T-helper 22 cell (primary cell): ENCODE measurements at regions not wholly inside any gene's neighbourhood (a gene's known extent, or its start where the extent isn't known, plus 50 kb on each side); places are given as distances from the start of the nearest gene placed in this dataset.
"Not testable (repeated sequence)": the region's sequence is repeated elsewhere in the genome, so short reads cannot be mapped to it uniquely, and the experiment has no call there.

ENCODE experiments used
- DNase-seq: peaks from one replicate; pipeline ENCODE4 v3.0.0-alpha.2; 2020; ENCODE audit warnings: low read depth

- no peak for DNase-seq
Observed at GRCh38 chr14:100419856-100420255, 96.7 kb downstream of the SLC25A47 start.

GRCh38 chr14:100421756-100422470, 98.8 kb downstream of the SLC25A47 start:
- no peak for DNase-seq

GRCh38 chr14:100422556-100423316, 99.6 kb downstream of the SLC25A47 start:
- DNase-seq = no peak

- no peak for DNase-seq
Observed at GRCh38 chr14:100423317-100424010, 100.3 kb downstream of the SLC25A47 start.

GRCh38 chr14:100424504-100425428, 101.6 kb downstream of the SLC25A47 start:
- no peak for DNase-seq

- no peak for DNase-seq
Observed at GRCh38 chr14:100425429-100425827, 102.3 kb downstream of the SLC25A47 start.

GRCh38 chr14:100426314-100426713, 103.2 kb downstream of the SLC25A47 start:
- no peak for DNase-seq

- DNase-seq = no peak
Observed at GRCh38 chr14:100427166-100427565, 104.0 kb downstream of the SLC25A47 start.

- DNase-seq = no peak
Observed at GRCh38 chr14:100428727-100429126, 105.6 kb downstream of the SLC25A47 start.

- no peak for DNase-seq
Observed at GRCh38 chr14:100429537-100429936, 106.4 kb downstream of the SLC25A47 start.

GRCh38 chr14:100430571-100430970, 107.4 kb downstream of the SLC25A47 start:
- DNase-seq = no peak

- not testable (repeated sequence) for DNase-seq
Observed at GRCh38 chr14:100431461-100431860, 108.3 kb downstream of the SLC25A47 start.

- no peak for DNase-seq
Observed at GRCh38 chr14:100432652-100433427, 109.7 kb downstream of the SLC25A47 start.

GRCh38 chr14:100433428-100433814, 110.3 kb downstream of the SLC25A47 start:
- DNase-seq = no peak

- DNase-seq = no peak
Observed at GRCh38 chr14:100434033-100434601, 111.0 kb downstream of the SLC25A47 start.

GRCh38 chr14:100434911-100435438, 111.8 kb downstream of the SLC25A47 start:
- no peak for DNase-seq

GRCh38 chr14:100435459-100435858, 112.3 kb downstream of the SLC25A47 start:
- DNase-seq = no peak

- no peak for DNase-seq
Observed at GRCh38 chr14:100436745-100437406, 113.7 kb downstream of the SLC25A47 start.

- no peak for DNase-seq
Observed at GRCh38 chr14:100438271-100438670, 115.1 kb downstream of the SLC25A47 start.
